Esophagus mucosa (tissue), 1 donor: ENCODE measurements at regions not wholly inside any gene's neighbourhood (a gene's known extent, or its start where the extent isn't known, plus 50 kb on each side); places are given as distances from the start of the nearest gene placed in this dataset.
"Not testable (repeated sequence)": the region's sequence is repeated elsewhere in the genome, so short reads cannot be mapped to it uniquely, and the experiment has no call there.

Source experiments
- ATAC-seq: fragments of 200-7000 bp; cut with Tn5 transposase; one replicate; pipeline ENCODE4 v1.9.1; 2020
- donor health status: DM: yes; HTN: yes; CAD: no.

DNA sequence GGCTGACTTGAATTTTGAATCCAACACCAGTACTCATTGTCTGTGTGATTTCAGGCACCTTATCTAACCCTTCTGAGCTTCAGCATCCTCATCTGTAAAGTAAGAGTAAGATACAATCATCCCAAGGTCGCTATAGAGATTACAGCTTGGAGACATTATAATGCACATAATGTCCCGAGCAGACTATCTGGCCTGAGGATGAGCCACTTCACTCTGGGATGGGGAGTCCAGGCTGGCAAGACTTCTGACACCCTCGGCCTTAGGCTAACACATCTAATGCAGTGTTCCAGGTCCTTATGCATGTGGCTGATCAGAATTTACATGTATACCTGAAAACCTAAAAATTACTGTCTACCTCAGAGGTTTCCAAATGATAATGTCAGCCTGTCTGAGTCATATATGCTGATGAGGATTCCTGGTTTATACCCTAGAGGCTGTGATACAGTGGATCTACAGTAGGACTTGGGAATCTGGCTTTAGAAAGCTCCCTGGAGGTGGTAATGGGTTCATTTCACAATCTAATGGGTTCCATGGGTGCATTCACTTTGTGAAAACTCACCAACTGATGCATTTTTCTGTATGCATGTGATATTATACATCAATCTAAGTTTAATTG, 229.0 kb upstream of the SLCO3A1 start:
- ATAC-seq = no peak

DNA sequence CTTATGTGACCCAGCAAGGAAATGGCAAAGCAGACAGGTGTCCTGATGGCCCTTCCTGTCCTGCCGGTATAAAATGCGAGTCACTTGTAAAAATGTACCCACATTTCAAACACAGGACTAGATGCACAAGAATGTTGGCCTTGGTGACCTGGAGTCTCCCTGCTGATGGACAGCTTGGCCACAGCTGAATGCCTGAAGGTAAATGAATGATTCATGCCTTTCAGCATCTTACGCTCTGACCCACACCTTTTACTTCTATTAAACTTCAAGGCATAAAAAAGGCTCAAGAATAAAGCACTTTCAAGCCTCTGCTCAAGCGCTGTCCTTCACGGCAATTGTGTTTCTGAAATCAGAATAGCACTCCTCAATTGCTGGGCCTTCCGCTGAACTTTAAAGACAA, 228.0 kb upstream of the SLCO3A1 start:
- ATAC-seq = peak; percentile 71

DNA sequence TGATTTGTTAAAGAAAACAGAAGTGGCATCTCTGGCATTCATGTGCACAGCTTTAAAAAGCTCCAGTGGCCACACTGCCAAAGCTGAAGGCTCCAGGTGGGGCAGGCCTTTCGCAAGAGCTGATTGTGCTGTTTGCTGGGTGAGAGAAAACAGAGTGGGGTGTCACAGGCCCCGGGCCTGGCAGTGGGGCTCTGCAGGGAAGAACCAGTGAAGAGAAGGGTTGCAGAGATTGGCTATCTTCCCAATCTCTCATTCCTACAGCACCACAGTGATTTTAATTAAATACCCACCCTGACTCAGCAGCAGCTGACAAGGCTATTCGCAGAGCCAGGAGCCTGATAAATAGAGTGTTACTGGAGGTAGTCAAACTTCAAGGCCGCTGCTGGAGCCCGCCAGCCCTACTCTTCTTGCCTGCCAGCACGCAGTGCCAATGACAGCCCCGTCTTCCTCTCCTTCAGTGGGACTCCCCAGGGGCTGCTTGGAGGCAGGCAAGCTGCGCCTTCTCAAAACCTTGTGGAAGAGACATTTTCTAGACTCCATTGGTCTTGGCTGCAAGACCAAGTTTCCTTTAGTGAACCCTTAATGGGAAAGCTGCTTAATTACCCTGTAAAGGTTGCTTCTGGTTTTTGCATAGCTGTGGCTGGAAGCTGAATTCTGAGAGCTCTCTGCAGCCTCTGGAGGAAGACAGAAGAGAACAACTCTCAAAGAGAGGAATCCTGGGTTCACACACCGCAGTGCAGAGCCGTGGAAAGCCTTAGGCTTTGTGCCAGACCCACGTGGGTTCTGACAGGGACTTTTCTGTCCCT, 225.8 kb upstream of the SLCO3A1 start:
- ATAC-seq = no peak

DNA sequence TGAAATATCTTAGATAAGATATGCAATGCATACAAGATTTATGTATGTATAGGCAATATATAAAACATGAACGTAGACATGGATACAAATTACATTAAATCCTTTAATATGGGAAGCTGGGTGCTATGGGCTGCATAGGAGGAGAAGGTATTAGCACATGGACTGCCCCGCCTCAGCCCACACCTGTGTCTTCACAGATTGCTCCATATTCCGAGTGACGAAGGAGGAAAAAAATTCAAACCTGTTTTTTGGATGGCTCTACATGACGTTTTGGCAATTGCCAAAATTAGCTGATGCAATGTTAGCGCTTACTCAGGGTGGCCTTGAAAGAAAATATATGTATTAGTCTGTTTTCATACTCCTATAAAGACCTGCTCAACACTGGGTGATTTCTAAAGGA, 223.4 kb upstream of the SLCO3A1 start:
- ATAC-seq = peak; percentile 88

DNA sequence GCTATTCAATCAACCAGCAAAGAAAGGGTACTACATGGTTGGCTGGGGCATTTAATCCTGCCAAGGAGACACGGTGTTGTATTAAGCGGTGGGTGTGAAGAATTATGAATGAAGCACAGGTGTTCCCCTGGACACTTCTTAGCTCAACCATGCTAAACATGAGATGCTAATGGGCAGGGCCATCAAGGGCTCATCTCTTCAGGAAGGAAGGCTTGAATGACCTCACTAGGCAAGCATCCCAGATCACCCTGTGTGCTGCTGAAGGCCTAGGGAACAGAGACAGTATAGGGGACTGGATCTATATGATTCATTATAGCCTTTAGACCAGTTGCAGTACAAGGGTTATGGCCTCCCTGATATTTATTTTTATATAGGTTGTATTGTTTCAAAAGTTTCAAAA, 221.3 kb upstream of the SLCO3A1 start:
- no peak for ATAC-seq

DNA sequence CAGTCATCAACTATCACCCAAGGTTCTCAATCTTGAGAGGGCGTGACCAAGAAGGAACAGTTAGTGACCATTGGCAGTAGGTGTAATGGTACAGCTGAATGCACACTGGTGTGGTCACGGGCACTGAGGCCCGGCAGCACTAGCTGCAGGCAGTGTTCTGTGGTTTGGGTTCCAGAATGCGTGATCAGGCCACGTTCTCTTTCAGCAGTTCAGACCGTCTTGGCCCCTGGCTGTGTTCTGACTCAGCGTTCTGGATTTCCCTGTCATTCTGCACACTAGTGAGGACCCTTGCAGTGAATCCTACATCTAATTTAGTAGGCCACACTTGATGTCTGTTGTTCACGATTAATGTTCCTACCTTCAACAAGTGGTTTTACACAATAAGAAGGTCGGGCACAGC, 220.5 kb upstream of the SLCO3A1 start:
- no peak for ATAC-seq

DNA sequence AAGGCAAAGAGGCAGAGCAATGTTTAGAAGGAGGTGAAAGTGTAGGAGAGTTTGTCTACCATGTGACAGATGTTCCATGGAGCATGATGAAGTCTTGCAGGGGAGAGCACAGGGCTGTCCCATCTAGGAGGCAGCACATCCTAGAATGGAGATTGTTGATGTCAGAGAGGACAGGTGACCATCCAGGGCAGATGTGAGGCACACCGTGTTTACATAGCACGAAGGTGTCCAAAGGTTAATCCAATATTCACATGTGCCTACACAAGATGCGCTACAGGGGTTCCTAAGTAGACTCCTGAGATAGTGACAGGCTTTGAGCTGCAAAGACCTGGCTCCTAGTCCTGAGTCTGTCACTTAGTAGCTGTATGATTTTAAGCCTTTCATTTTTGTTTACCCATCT, 219.3 kb upstream of the SLCO3A1 start:
- ATAC-seq = no peak

DNA sequence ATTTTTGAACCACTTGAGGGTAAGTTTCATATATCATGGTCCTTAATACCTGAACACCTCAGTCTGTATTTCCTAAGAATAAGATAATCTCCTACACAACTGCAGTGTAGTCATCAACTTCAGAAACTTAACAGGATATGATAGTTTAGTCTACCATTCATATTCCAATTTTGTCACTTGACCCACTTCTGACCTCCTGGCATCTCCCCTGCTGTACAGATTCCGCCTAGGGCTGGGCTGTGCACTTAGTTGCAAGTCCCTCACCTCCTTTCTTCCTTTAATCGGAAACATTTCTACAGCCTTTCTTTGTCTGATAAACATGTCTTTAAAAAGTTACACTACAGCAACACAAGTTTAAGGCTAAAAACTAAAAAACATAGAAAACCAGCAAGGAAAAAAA, 218.4 kb upstream of the SLCO3A1 start:
- ATAC-seq = no peak

DNA sequence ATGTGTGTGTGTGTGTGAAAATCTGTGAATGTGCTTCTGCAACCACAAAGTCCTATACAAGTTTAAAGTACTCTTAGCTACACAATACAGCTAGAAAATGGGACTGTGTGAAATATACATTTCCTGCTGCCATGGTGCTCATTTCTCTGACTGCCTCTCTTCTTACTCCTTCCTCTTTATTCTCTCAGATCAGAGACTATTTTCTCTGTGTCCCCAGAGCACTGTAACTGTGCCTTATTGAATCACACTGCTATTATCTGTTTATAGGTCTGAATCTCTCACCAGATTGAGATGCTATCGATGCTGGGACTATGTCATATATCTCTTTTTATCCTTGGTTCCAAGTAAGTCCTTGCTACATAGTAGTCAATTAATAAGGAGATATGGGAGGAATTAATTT, 217.9 kb upstream of the SLCO3A1 start:
- ATAC-seq = no peak

DNA sequence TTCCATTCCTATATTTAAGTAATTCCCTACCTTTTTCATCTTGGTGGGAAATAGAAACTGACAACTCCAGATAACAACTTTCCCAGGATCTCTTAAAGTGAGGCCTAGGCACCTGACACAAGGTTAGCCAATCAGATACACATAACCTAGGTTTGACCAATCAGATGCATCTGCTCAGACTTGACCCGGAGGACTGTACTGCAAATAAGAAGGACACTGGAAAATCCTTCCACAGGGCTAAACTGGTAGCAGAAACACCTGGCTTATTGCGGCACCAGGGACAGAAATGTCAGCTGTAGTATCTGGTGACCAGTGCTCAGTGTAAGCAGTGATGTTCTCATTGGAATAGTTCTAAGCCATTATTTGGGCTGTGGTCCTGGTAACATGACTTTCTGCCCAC, 204.5 kb upstream of the SLCO3A1 start:
- ATAC-seq = no peak

DNA sequence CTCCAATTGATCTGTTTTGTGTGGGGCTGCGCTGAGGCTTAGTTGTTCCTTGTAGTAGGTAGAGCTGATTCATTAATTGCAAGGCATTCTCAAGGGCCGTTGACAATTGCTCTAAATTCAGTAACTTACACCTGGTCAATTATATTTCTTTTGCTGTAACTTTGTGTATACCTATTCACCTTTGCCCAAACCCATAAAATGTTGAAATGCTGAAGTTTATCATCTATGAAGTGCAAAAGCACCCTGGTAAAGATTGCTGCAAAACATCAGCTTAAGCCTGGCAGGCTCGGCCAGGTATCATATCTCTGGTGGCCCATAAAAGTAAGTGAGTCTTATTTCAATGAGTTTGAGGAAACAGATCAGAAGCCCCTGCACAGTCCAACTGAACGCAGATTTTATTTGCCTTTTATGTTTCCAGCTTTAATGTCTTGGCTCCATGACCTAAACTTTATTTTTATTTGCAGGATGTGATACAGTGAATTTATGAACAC, 203.6 kb upstream of the SLCO3A1 start:
- ATAC-seq = no peak

DNA sequence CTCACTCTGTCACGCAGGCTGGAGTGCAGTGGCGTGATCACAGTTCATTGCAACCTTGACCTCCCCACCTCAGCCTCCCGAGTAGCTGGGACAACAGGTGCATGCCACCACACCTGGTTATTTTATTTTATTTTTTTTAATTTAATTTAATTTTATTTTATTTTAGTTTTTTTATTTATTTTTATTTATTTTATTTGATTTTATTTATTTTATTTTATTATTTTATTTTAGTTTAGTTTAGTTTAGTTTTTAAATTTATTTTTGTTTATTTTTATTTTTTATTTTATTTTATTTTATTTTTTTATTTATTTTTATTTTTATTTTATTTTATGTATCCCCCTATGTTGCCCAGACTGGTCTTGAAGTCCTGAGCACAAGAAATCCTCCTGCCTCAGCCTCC, 202.3 kb upstream of the SLCO3A1 start:
- no peak for ATAC-seq

DNA sequence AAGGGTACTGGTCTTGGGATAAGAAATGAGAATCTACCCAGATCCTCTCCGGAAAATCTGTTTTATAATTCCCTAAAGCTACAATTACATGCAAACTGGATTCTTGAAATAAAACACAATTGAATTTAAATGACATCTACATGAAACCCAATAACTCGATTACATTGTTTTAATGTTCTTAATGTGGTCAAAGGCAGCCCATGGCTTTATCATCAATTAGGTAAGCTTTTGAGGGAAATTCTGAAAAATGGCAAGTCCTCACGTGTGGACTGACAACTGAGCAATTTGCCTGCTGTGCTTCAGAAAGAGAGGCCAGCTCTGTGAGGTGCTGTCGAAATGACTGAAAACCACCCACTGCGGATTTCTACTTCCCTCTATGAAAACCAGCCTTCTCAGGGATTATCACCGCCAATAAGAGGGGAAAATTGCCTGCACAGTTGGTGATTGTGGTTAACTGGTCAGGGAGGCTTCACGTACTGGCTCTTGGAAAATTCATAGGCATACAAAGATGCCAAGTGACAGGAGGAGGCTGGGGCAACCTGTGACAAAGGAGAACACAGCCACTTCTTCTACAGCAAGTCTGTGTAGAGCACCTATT, 200.8 kb upstream of the SLCO3A1 start:
- ATAC-seq = no peak

DNA sequence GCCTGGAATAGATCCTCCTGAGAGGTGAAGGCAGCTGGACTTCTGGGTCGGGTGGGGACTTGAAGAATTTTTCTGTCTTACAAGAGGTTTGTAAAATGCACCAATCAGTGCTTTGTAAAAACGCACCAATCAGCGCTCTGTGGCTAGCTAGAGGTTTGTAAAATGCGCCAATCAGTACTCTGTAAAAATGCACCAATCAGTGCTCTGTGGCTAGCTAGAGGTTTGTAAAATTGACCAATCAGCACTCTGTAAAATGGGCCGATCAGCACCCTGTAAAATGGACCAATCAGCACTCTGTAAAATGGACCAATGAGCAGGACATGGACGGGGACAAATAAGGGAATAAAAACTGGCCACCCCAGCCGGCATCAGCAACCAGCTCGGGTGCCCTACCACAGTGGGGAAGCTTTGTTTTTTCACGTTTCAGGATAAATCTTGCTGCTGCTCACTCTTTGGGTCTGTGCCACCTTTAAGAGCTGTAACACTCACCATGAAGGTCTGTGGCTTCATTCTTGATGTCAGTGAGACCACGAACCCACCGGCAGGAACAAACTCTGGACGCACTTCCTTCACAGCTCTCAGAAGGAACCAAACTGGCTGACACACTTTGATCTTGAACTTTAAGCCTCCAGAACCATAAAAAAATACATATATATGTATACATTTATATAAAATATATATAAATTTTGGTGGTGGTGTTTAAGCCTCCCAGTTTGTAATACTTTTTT, 197.8 kb upstream of the SLCO3A1 start:
- ATAC-seq = not testable (repeated sequence)

DNA sequence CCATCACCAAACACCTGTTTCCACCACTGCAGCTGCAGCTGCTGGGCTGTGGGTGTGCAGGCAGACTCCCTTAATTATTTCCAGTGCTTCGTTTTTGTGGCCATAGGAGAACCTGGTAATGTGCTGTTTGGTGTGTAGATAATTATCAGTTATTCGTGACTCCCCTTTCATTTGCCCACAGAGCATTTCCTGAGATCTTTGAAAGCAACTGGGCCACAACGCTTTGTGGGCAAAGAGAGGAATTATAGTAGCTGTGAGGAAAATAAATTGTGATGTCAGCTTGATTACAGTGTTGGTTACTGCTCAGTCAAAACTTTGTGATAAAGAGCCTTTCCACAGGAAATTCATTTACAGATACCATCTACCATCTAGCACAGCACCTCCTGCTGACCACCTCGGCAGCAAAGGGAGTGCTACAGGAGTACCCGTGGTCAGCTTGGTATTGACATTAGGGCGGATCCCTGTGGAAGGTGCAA, 193.3 kb upstream of the SLCO3A1 start:
- ATAC-seq = no peak

DNA sequence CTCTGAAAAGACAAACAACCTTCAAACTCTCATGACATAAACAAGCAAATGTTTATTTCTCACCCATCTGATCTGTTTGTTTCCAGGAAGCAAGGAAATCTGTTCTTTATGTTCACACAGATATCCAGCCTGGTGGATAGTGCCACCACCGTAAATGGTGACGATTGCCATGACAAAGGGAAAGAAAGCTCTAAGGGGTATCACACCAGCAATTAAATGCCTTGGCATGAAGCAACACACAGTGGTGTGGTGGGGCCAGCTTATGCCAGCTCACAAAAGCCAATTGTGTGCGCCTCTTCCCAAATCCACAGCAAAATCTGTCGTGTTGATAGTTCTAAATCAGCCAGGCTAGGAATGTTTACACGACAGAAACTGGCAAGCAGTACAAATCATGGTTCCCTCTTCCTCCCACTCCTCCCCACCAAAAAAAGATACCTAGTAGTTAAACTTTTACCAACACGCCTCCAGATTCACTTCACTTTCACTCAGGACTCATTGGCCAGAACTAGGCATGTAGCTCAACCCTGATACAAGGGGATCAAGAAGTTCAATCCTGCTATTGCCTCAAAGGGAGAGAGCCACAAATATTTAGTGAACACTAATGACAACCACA, 189.2 kb upstream of the SLCO3A1 start:
- ATAC-seq = no peak

DNA sequence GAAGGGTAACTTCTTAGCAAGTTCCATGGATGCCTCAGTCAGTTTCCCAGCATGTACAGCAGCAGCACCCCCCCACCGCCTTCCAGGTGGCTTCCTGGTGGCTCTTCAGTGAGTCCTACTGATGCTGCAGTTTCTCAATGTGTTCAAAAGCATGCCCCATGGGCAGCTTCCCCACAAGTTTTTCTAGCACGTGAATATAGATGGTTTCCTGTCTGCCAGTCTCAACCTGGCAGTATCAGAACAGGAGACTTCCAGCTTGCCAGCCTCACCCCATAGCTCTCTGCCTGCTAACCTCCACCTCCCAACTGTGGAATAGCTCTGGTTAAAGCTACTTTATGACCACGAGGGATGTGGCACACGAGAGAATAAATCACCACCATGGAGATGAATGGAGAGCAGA, 188.3 kb upstream of the SLCO3A1 start:
- no peak for ATAC-seq

DNA sequence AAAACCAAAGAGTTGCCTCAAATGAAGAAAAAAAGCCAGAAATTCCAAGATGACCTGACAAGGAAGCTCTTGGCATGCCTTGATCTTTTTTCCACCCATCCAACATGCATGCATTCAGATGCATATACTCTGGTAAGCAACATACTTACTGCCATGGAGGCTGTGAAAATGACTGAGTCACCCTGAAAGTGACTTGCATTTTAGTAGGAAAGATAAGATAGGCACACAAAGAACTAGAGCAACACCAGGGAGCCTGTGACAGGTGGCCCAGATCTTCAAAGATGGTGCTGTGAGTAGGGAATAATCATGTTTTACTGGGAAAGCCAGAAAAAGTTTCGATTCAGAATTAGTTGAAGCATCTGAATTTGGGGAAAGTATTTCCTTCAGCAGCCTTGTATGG, 185.1 kb upstream of the SLCO3A1 start:
- no peak for ATAC-seq

DNA sequence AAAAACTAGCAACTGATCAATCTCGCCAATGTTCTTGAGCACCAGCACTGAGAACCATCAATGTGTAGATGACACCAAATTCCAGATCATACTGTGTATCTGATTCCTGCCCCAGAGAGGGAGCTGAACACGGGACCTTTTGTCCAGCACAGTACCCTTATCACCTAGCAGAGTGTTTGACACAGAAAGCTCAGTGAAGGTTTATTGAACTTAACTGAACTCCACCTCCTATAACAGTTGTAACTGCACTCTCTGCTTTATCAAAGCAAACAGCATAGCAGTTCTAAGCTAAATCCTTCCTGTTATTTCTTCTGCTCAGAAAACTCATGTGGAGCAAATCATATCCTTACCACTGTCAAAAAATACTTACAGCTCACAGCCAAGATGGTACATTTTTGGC, 183.4 kb upstream of the SLCO3A1 start:
- ATAC-seq = no peak

DNA sequence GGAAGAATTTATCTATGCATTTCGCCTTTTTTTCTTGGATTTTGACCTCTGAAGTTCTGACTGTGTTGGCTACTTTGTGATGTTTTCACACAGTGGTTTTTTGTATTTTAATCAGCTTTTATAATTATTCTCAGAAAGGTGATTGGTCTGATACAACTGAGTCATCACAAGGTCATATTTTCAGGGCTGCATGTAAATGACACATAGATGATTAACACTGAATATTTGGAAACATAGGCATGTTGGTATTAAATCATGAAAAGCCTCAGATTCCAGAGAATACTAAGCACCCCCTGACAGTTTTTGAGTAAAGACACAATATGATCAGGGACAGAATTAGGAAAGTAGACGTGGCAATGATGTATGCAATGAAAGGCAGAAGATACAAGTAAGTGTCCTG, 175.5 kb upstream of the SLCO3A1 start:
- ATAC-seq = no peak

DNA sequence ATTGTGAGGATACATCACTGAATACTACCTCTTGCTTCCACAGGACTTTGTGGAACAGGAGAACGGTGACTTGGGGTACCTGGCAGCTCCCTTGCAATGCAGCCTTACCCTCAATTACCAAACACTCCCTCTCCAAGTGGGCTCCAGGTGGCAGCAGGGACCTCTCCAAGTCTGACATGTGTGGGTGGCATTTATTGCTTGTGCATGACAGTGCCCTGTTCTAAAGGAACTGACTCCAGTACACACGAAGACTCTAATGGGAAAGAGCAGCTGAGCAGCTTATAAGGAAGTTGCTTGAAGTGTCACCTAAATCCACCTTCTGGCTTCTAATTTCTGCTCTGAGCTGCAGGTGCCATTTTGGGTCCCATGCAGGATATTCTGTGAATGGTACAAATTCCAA, 174.1 kb upstream of the SLCO3A1 start:
- ATAC-seq = no peak

DNA sequence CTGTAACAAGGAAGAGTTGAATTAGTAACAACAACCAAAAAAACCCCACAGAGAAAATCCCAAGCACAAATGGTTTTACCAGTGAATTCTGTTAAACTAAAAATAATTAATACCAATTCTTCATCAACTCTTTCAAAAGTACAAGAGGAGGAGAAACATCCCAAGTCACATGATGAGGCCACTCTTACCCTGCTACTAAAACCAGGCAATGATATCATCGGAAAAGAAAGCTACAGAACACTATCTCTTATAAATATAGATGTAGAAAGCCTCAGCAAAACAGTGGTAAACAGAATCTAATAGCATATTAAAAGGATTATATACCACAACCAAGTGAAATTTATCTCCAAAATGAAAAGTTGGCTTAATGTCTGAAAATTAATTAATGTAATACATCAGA, 168.1 kb upstream of the SLCO3A1 start:
- no peak for ATAC-seq

DNA sequence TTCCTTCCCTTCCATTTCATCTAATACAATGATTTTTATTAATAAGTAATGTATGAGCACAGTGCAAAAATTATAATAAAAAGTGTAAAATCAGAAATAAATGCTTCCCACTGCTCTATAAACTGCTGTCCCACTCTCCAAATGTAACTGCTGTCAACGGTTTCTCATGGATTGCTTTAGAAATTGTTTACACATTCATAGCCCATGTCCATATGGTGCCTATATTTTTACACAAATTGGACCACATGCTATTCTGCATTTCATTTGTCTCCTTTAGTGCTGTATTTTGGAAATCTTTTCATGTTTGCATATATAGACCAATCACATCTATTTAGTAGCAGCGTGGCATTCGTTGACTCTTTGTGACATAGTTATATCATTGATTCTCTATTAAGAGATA, 164.7 kb upstream of the SLCO3A1 start:
- no peak for ATAC-seq
